K562 (cell line): ENCODE measurements at regions not wholly inside any gene's neighbourhood (a gene's known extent, or its start where the extent isn't known, plus 50 kb on each side); places are given as distances from the start of the nearest gene placed in this dataset.

ENCODE experiments used
- CEBPB ChIP-seq: fragments of 450-650 bp; IDR thresholded peaks from 2 replicates; pipeline ENCODE4 v1.6.1; 2016; ENCODE audit warnings: missing genetic modification characterization, missing compliant biosample characterization
- NFIC ChIP-seq: fragments of 450-650 bp; IDR thresholded peaks from 2 replicates; pipeline ENCODE4 v1.6.1; 2017; ENCODE audit warnings: mild to moderate bottlenecking, inconsistent platforms
- SMAD4 ChIP-seq: fragments of 250-450 bp; sonication (Bioruptor Pico); conservative IDR thresholded peaks from 2 replicates; pipeline ENCODE4 v1.8.0; 2021; ENCODE audit warnings: inconsistent platforms, mild to moderate bottlenecking, moderate library complexity
- SMARCE1 ChIP-seq: fragments of 450-650 bp; IDR thresholded peaks from 2 replicates; pipeline ENCODE4 v1.7.1; 2016; ENCODE audit warnings: mild to moderate bottlenecking
- TGIF2 ChIP-seq: sonication (generic); formaldehyde crosslinking; IDR thresholded peaks from 2 replicates; pipeline ENCODE4 v1.8.1; 2022; ENCODE audit warnings: mild to moderate bottlenecking, missing genetic modification reagents, moderate library complexity
- ZNF384 ChIP-seq: IDR thresholded peaks from 2 replicates; pipeline ENCODE4 v1.6.1; 2012; ENCODE audit warnings: low read depth, low read length, improper control_type of control experiment
- ZNF766 ChIP-seq: fragments of 200-800 bp; sonication (Bioruptor generic); conservative IDR thresholded peaks from 2 replicates; pipeline ENCODE4 v1.6.1; 2016; ENCODE audit warnings: missing genetic modification characterization, missing compliant biosample characterization
- ZZZ3 ChIP-seq: fragments of 450-650 bp; IDR thresholded peaks from 2 replicates; pipeline ENCODE4 v1.6.1; 2016; ENCODE audit warnings: antibody characterized with exemption, mild to moderate bottlenecking, moderate library complexity

DNA sequence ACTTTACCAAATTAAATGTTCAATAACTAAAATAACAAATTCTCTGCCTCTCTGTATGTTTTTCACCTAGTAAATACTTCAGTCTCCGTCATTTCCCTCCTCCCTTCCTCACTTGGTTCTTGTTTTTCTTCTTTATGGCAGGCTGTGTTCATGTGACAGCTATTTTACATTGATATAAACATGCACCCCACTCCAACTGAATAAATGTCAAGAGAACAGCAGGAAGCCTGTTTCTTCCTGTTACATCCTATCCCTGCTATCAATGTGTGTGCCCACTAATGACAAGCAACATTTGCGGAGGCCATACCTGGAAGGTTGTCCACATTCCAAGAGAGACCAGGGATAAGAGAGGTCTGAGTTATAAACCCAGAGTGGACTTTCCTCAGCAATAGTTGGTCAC, 145.2 kb upstream of the MAST4 start:
- no peak for TF ChIP-seq CEBPB
- TF ChIP-seq ZNF384, result no peak
- no peak for TF ChIP-seq ZNF766
- TF ChIP-seq SMAD4, result no peak
- TF ChIP-seq TGIF2 (CRISPR knock-in tag), result no peak
- no peak for TF ChIP-seq NFIC
- no peak for TF ChIP-seq ZZZ3
- TF ChIP-seq SMARCE1, result no peak
